ENCODE measurements at regions not wholly inside any gene's neighbourhood (a gene's known extent, or its start where the extent isn't known, plus 50 kb on each side); places are given as distances from the start of the nearest gene placed in this dataset.

DNA sequence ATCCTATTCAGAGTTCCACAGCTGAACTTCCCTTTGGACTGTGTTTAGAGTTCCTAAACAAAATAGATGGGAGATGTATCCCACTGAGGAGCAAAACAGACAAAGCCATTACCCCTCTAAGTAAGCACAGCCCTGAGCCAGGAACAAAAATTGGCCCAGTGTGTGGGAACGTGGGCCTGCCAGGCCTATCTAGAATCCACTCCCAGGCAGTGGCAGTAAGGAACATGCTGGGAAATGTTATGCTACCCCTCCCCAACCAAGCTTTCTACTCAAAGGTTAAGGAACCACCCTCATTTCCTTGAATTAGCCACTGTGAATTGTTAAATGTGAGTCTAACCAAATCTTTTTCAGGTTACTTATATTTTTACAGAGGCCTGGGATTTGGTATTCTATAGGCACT, 405.1 kb upstream of the PTGER4 start:
- H3K4me3 ChIP-seq: no peak overlapping the region
- DNase-seq (ENCODE audit: low read depth in 1 of 2, low spot score in 1 of 2): no peak
- no peak overlapping the region for H3K27ac ChIP-seq
- no peak for ATAC-seq
- no peaks in the 10 kb centered on the region for H3K4me1 ChIP-seq
- CTCF ChIA-PET: interaction anchor here (1.2 kb wide), 1 partner anchor 10 kb away, joined by 4 read pairs; no protein-coding TSS in a partner anchor
- POLR2A ChIA-PET: no interaction called here
- 33% methylated on average over 1 of the region's 1 CpG for WGBS (ENCODE audit: missing lambda C conversion rate)
- no peak for FAIRE-seq
- no peak overlapping the region for H3K4me2 ChIP-seq
- no peaks in the 10 kb centered on the region for H3K9me3 ChIP-seq
- TF ChIP-seq, protein P1, sequence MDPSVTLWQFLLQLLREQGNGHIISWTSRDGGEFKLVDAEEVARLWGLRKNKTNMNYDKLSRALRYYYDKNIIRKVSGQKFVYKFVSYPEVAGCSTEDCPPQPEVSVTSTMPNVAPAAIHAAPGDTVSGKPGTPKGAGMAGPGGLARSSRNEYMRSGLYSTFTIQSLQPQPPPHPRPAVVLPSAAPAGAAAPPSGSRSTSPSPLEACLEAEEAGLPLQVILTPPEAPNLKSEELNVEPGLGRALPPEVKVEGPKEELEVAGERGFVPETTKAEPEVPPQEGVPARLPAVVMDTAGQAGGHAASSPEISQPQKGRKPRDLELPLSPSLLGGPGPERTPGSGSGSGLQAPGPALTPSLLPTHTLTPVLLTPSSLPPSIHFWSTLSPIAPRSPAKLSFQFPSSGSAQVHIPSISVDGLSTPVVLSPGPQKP (IDR thresholded peaks at IDR 0.05; ENCODE audit: low read depth, low read length): no peak
- TF ChIP-seq KDM5A (IDR thresholded peaks at IDR 0.05): no peak
- no peak for TF ChIP-seq SMC3 (IDR thresholded peaks at IDR 0.05)
- no peak for TF ChIP-seq CEBPB (IDR thresholded peaks at IDR 0.05)
- TF ChIP-seq HEYL (CRISPR knock-in tag; IDR thresholded peaks at IDR 0.05): no peak
- no peak for TF ChIP-seq MAZ (IDR thresholded peaks at IDR 0.05; ENCODE audit: borderline replicate concordance, low read depth, low read length)
- no peak for TF ChIP-seq ESRRA (IDR thresholded peaks at IDR 0.05; ENCODE audit: borderline replicate concordance, low read length)
- TF ChIP-seq ZC3H11A (IDR thresholded peaks at IDR 0.05): no peak
- TF ChIP-seq RCOR1 (IDR thresholded peaks at IDR 0.05; ENCODE audit: low read depth, low read length): no peak
- no peak for TF ChIP-seq CHD4 (IDR thresholded peaks at IDR 0.05; ENCODE audit: borderline replicate concordance)
- no peak for TF ChIP-seq ZSCAN20 (CRISPR knock-in tag; IDR thresholded peaks at IDR 0.05)
- TF ChIP-seq JUN (IDR thresholded peaks at IDR 0.05): no peak
- no peak for TF ChIP-seq CHD2 (IDR thresholded peaks at IDR 0.05; ENCODE audit: low read length, partially characterized antibody)
- TF ChIP-seq PHF8 (IDR thresholded peaks at IDR 0.05; ENCODE audit: borderline replicate concordance, low read depth): no peak
- TF ChIP-seq SREBF2 (IDR thresholded peaks at IDR 0.05): no peak
- no peak for TF ChIP-seq EHMT2 (IDR thresholded peaks at IDR 0.05; ENCODE audit: low read depth)
- no peak for TF ChIP-seq KDM1A (IDR thresholded peaks at IDR 0.05; ENCODE audit: low read depth)

GRCh38 chr5:40273936-40274335, 405.8 kb upstream of the PTGER4 start:
- FAIRE-seq (no peak), DNase-seq (ENCODE audit: low read depth in 1 of 2, low spot score in 1 of 2) (no peak), ATAC-seq (no peak)
- WGBS (ENCODE audit: missing lambda C conversion rate): 17% methylated on average over 1 of the region's 1 CpG
- Histone ChIP-seq H3K4me1 (no peaks in the 10 kb centered on the region), H3K4me2 (no peak overlapping the region), H3K9me3 (no peaks in the 10 kb centered on the region), H3K4me3 (no peak overlapping the region), H3K27ac (no peak overlapping the region)
- ChIA-PET POLR2A (no interaction called here), CTCF (no interaction called here)
- TF ChIP-seq TFCP2L1 (CRISPR knock-in tag; IDR thresholded peaks at IDR 0.05) (no peak), RCOR1 (IDR thresholded peaks at IDR 0.05; ENCODE audit: low read depth, low read length) (no peak), EHF (CRISPR knock-in tag; IDR thresholded peaks at IDR 0.05) (no peak), HDAC2 (IDR thresholded peaks at IDR 0.05) (no peak), HOXB13 (CRISPR knock-in tag; IDR thresholded peaks at IDR 0.05; ENCODE audit: low read depth) (no peak), POLR2AphosphoS2 (conservative IDR thresholded peaks at IDR 0.05; ENCODE audit: low read length) (no peak), CTCF (IDR thresholded peaks at IDR 0.05) (no peak), MAFK (IDR thresholded peaks at IDR 0.05; ENCODE audit: partially characterized antibody) (no peak)
- TF ChIP-seq, protein P2, sequence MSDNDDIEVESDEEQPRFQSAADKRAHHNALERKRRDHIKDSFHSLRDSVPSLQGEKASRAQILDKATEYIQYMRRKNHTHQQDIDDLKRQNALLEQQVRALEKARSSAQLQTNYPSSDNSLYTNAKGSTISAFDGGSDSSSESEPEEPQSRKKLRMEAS (IDR thresholded peaks at IDR 0.05): no peak
- TF ChIP-seq, protein P3, sequence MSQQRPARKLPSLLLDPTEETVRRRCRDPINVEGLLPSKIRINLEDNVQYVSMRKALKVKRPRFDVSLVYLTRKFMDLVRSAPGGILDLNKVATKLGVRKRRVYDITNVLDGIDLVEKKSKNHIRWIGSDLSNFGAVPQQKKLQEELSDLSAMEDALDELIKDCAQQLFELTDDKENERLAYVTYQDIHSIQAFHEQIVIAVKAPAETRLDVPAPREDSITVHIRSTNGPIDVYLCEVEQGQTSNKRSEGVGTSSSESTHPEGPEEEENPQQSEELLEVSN (IDR thresholded peaks at IDR 0.05; ENCODE audit: borderline replicate concordance, low read depth): no peak
